ENCODE measurements at regions not wholly inside any gene's neighbourhood (a gene's known extent, or its start where the extent isn't known, plus 50 kb on each side); places are given as distances from the start of the nearest gene placed in this dataset.

GRCh38 chr16:64878940-64879339 lies 242.9 kb downstream of the CDH11 start:
- TF ChIP-seq CTCF (IDR thresholded peaks at IDR 0.05) (no peak), POLR2A (IDR thresholded peaks at IDR 0.05) (no peak)
